H1 (cell line): ENCODE measurements at regions not wholly inside any gene's neighbourhood (a gene's known extent, or its start where the extent isn't known, plus 50 kb on each side); places are given as distances from the start of the nearest gene placed in this dataset.

Source experiments
- CTCF ChIA-PET: fragments of 300-600 bp; sonication (Branson Sonifier 250); formaldehyde crosslinking; loops from one replicate; lab custom pipeline; 2021; ENCODE audit not compliant: partially characterized antibody; lab: Charles Lee
- POLR2A ChIA-PET: fragments of 300-600 bp; sonication (Branson Sonifier 250); formaldehyde crosslinking; loops from one replicate; lab custom pipeline; 2021; ENCODE audit warnings: inconsistent platforms; ENCODE audit not compliant: partially characterized antibody; lab: Charles Lee
- DNase-seq, 2 experiments: peaks; one replicate each; pipeline versions ENCODE4 v3.0.0 to v3.0.0-alpha.2; 2010 to 2022; ENCODE audit warnings: low spot score in 2 of 2, low read depth in 1 of 2, mixed read lengths in 1 of 2
- FAIRE-seq: peaks from 2 replicates; lab custom pipeline; 2011; peaks lifted over from hg19 to GRCh38; lab: Jason Lieb, UNC
- H2AFZ ChIP-seq: 2 replicates; pipeline ENCODE4 v1.8.1; 2012; ENCODE audit warnings: low read length, inconsistent platforms
- H2AK5ac ChIP-seq: 2 replicates; pipeline ENCODE4 v1.6.1; 2013; ENCODE audit warnings: low read depth, low read length
- H2BK120ac ChIP-seq: replicated peaks from 2 replicates; pipeline ENCODE3; 2013; ENCODE audit warnings: low read depth, low read length, inconsistent platforms
- H2BK12ac ChIP-seq: 2 replicates; pipeline ENCODE4 v1.6.1; 2013; ENCODE audit warnings: low read depth, low read length
- H2BK15ac ChIP-seq: 2 replicates; pipeline ENCODE4 v1.6.1; 2013; ENCODE audit warnings: low read length
- H2BK20ac ChIP-seq: 2 replicates; pipeline ENCODE4 v1.6.1; 2013; ENCODE audit warnings: low read length
- H2BK5ac ChIP-seq: 2 replicates; pipeline ENCODE4 v1.6.1; 2013; ENCODE audit warnings: low read depth, low read length
- H3K14ac ChIP-seq: 2 replicates; pipeline ENCODE4 v1.6.1; 2013; ENCODE audit warnings: inconsistent platforms; ENCODE audit not compliant: insufficient read length
- H3K18ac ChIP-seq: 2 replicates; pipeline ENCODE4 v1.6.1; 2013; ENCODE audit warnings: low read length; ENCODE audit errors: extremely low read depth
- H3K23ac ChIP-seq: 2 replicates; pipeline ENCODE4 v1.6.1; 2013; ENCODE audit warnings: inconsistent platforms; ENCODE audit not compliant: insufficient read length
- H3K23me2 ChIP-seq: 2 replicates; pipeline ENCODE4 v1.6.1; 2013; ENCODE audit warnings: low read depth, low read length
- H3K27ac ChIP-seq: 2 replicates; pipeline ENCODE4 v1.6.1; 2011; ENCODE audit warnings: low read depth, low read length, inconsistent platforms
- H3K27me3 ChIP-seq, 4 experiments: replicated peaks in 1 of 4; 1 replicate in 1 of 4; 2 replicates in 3 of 4; pipeline versions ENCODE4 v1.6.1 to v1.8.1; 2011 to 2013; ENCODE audit warnings: low read length in 3 of 4, mild to moderate bottlenecking in 3 of 4, inconsistent platforms in 2 of 4, mixed read lengths in 2 of 4, moderate library complexity in 1 of 4; ENCODE audit not compliant: control insufficient read depth in 3 of 4, insufficient read depth in 3 of 4; ENCODE audit errors: extremely low read depth in 1 of 4
- H3K36me3 ChIP-seq, 4 experiments: 2 replicates each; pipeline versions ENCODE4 v1.6.1 to v1.8.1; 2011 to 2013; ENCODE audit warnings: mild to moderate bottlenecking in 4 of 4, low read length in 3 of 4, moderate library complexity in 2 of 4, control low read depth in 1 of 4, inconsistent platforms in 1 of 4; ENCODE audit not compliant: insufficient read depth in 4 of 4, control insufficient read depth in 2 of 4
- H3K4ac ChIP-seq: replicated peaks from 2 replicates; pipeline ENCODE3; 2013; ENCODE audit warnings: low read length, low read depth, mixed read lengths, inconsistent platforms; ENCODE audit not compliant: insufficient read length
- H3K4me1 ChIP-seq, 4 experiments: replicated peaks in 1 of 4; 1 replicate in 1 of 4; 2 replicates in 3 of 4; pipeline versions ENCODE4 v1.6.1 to v1.8.1; 2011 to 2013; ENCODE audit warnings: low read length in 3 of 4, inconsistent platforms in 2 of 4, mixed read lengths in 1 of 4; ENCODE audit not compliant: insufficient read depth in 4 of 4, control insufficient read depth in 3 of 4
- H3K4me2 ChIP-seq, 2 experiments: 2 replicates each; pipeline versions ENCODE4 v1.6.1 to v1.8.1; 2011 to 2013; ENCODE audit warnings: low read depth in 2 of 2, low read length in 2 of 2, control low read depth in 1 of 2, inconsistent platforms in 1 of 2, mild to moderate bottlenecking in 1 of 2; ENCODE audit not compliant: insufficient read depth in 1 of 2
- H3K4me3 ChIP-seq, 4 experiments: fragments of 200-600, 300-600 bp in 1 of 4; sonication (generic), shearing (Covaris generic), sonication (Bioruptor Twin) in 1 of 4; 2 replicates each; pipeline versions ENCODE4 v1.5.1 to v1.8.1; 2011 to 2016; ENCODE audit warnings: low read length in 4 of 4, low read depth in 3 of 4, control low read depth in 2 of 4, inconsistent platforms in 2 of 4, mild to moderate bottlenecking in 2 of 4, mixed read lengths in 1 of 4, moderate library complexity in 1 of 4; ENCODE audit not compliant: insufficient read depth in 2 of 4; ENCODE audit errors: extremely low read depth in 1 of 4
- H3K56ac ChIP-seq: replicated peaks from 2 replicates; pipeline ENCODE3; 2013; ENCODE audit warnings: low read depth, mild to moderate bottlenecking, mixed read lengths, low read length, inconsistent platforms; ENCODE audit not compliant: insufficient read length
- H3K79me1 ChIP-seq: 2 replicates; pipeline ENCODE4 v1.6.1; 2013; ENCODE audit warnings: low read depth, low read length, control low read depth
- H3K79me2 ChIP-seq, 2 experiments: 2 replicates each; pipeline versions ENCODE4 v1.6.1 to v1.8.1; 2012 to 2013; ENCODE audit warnings: low read length in 2 of 2, mild to moderate bottlenecking in 2 of 2, inconsistent platforms in 1 of 2; ENCODE audit not compliant: insufficient read depth in 2 of 2, control insufficient read depth in 1 of 2
- H3K9ac ChIP-seq, 4 experiments: replicated peaks in 1 of 4; 1 replicate in 1 of 4; 2 replicates in 3 of 4; pipeline versions ENCODE4 v1.6.1 to v1.8.1; 2011 to 2013; ENCODE audit warnings: low read depth in 3 of 4, low read length in 3 of 4, control low read depth in 2 of 4, mild to moderate bottlenecking in 2 of 4, moderate library complexity in 2 of 4, inconsistent platforms in 1 of 4; ENCODE audit errors: extremely low read depth in 1 of 4
- H3K9me3 ChIP-seq, 2 experiments: 2 replicates each; pipeline versions ENCODE4 v1.6.1 to v1.8.1; 2012 to 2013; ENCODE audit warnings: mild to moderate bottlenecking in 2 of 2, moderate library complexity in 2 of 2, control low read depth in 1 of 2, inconsistent platforms in 1 of 2, low read depth in 1 of 2, low read length in 1 of 2, mixed read lengths in 1 of 2; ENCODE audit not compliant: insufficient read depth in 2 of 2
- H4K20me1 ChIP-seq, 2 experiments: replicated peaks in 1 of 2; 2 replicates each; pipeline versions ENCODE3 to v1.8.1; 2011 to 2013; ENCODE audit warnings: inconsistent platforms in 2 of 2, low read length in 2 of 2, mild to moderate bottlenecking in 1 of 2; ENCODE audit not compliant: insufficient read depth in 2 of 2, control insufficient read depth in 1 of 2
- H4K5ac ChIP-seq: 2 replicates; pipeline ENCODE4 v1.6.1; 2013; ENCODE audit warnings: low read length, low read depth, mixed read lengths, inconsistent platforms; ENCODE audit not compliant: insufficient read length
- H4K8ac ChIP-seq: 2 replicates; pipeline ENCODE4 v1.8.0; 2013; ENCODE audit warnings: mild to moderate bottlenecking, moderate library complexity, low read length, inconsistent platforms; ENCODE audit not compliant: insufficient read depth; ENCODE audit errors: extremely low read depth
- H4K91ac ChIP-seq: replicated peaks from 2 replicates; pipeline ENCODE3; 2013; ENCODE audit warnings: low read length, mixed read lengths, inconsistent platforms; ENCODE audit not compliant: insufficient read length
- ASH2L ChIP-seq: fragments of 200-600, 300-600 bp; sonication (generic); IDR thresholded peaks from one replicate; pipeline ENCODE4 v1.7.1; 2017; ENCODE audit warnings: low read length
- HDAC2 ChIP-seq, 2 experiments: fragments of 300-600 bp in 1 of 2; sonication (generic) in 1 of 2; IDR thresholded peaks; 2 replicates each; pipeline ENCODE4 v1.6.1; 2011 to 2012; ENCODE audit warnings: low read depth in 2 of 2, low read length in 2 of 2, mild to moderate bottlenecking in 2 of 2, moderate library complexity in 2 of 2, borderline replicate concordance in 1 of 2, inconsistent platforms in 1 of 2
- NRF1 ChIP-seq: IDR thresholded peaks from 2 replicates; pipeline ENCODE4 v1.6.1; 2011; ENCODE audit warnings: mild to moderate bottlenecking, low read depth, low read length, improper control_type of control experiment
- SIN3A ChIP-seq, 2 experiments: IDR thresholded peaks in 1 of 2; conservative IDR thresholded peaks in 1 of 2; 2 replicates each; pipeline ENCODE4 v1.6.1; 2011 to 2012; ENCODE audit warnings: low read length in 2 of 2, improper control_type of control experiment in 1 of 2, low read depth in 1 of 2, mild to moderate bottlenecking in 1 of 2
- SUZ12 ChIP-seq: fragments of 200-600 bp; sonication (generic); IDR thresholded peaks from 2 replicates; pipeline ENCODE4 v1.6.1; 2012; ENCODE audit warnings: mild to moderate bottlenecking, inconsistent platforms, low read length, moderate library complexity, mixed read lengths
- WGBS, 2 experiments: shearing (Covaris generic) in 1 of 2; methylation state at CpG; one replicate each; pipeline versions ENCODE4 v1.1.6 to v1.1.7; 2013 to 2015; ENCODE audit warnings: low lambda C conversion rate in 2 of 2, mixed read lengths in 2 of 2, inconsistent platforms in 1 of 2, low coverage in 1 of 2, missing lambda C conversion rate in 1 of 2; ENCODE audit not compliant: insufficient replicate concordance in 2 of 2, insufficient coverage in 1 of 2, insufficient read length in 1 of 2; ENCODE audit errors: extremely low coverage in 1 of 2, missing lambda C conversion rate in 1 of 2; 5-methylcytosine and 5-hydroxymethylcytosine counted together
- TF ChIP-seq, protein P1 (sequence below): IDR thresholded peaks from 2 replicates; pipeline ENCODE4 v1.6.1; 2011; ENCODE audit warnings: low read length, improper control_type of control experiment
- TF ChIP-seq, protein P2 (sequence below): IDR thresholded peaks from 2 replicates; pipeline ENCODE4 v1.6.1; 2012; ENCODE audit warnings: inconsistent platforms
- TF ChIP-seq, protein P3 (sequence below): IDR thresholded peaks from 2 replicates; pipeline ENCODE4 v1.6.1; 2011; ENCODE audit warnings: low read depth, mild to moderate bottlenecking, low read length; ENCODE audit not compliant: insufficient read depth

DNA sequence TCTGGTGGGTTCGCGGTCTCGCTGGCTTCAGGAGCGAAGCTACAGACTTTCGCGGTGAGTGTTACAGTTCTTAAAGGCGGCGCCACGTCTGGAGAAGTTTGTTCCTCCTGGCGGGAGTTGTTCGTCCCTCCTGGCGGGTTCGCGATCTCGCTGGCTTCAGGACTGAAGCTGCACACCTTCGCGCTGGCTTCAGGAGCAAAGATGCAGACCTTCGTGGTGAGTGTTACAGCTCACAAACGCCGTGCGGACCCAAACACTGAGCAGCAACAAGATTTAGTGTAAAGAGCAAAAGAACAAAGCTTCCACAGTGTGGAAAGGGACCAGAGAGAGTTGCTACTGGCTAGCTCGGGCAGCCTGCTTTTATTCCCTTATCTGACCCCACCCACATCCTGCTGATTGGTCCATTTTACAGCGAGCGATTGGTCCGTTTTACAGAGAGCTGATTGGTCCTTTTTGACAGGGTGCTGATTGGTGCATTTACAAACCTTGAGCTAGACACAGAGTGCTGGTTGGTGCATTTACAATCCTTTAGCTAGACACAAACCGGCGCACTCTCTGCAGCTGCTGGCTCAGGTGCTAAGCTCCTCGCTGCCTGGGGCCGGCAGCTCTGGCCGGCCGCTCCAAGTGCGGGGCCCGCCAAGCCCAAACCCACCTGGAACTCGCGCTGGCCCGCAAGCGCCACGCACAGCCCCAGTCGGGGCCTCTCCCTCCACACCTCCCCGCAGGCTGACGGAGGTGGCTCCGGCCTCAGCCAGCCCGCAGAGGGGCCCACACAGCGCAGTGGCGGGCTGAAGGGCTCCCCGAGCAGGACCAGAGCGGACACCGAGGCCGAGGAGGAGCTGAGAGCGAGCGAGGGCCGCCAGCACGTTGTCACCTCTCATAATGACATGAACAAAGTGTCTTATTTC is 172.8 kb upstream of the KCTD3 start:
- Histone ChIP-seq H2BK120ac (no peak overlapping the region), H2AFZ (peak overlapping the region; percentile 90; the same call in 1 of the 2 replicates), H3K79me2 (no peaks in the 10 kb centered on the region), H4K20me1 (no peaks in the 10 kb centered on the region), H4K5ac (no peak overlapping the region), H2BK20ac (no peak overlapping the region), H3K56ac (no peak overlapping the region), H4K8ac (no peak overlapping the region; the same call in 1 of the 2 replicates), H4K91ac (no peak overlapping the region), H3K4me2 (no peak overlapping the region), H3K14ac (no peak overlapping the region)
- 94% methylated on average over 38 of the region's 53 CpGs; no CpG with 5 or more reads in 1 of the 2 experiments for WGBS, 2 experiments
- POLR2A ChIA-PET: no interaction called here
- no peak for FAIRE-seq
- CTCF ChIA-PET: interaction anchor here (0.7 to 1.2 kb wide), 3 partner anchors 22 to 936 kb away, joined by 3 to 4 read pairs (median 4); no protein-coding TSS in a partner anchor
- TF ChIP-seq SIN3A (conservative IDR thresholded peaks at IDR 0.05 in 1 of 2, IDR thresholded peaks at IDR 0.05 in 1 of 2; ENCODE audit: low read depth in 1 of 2, low read length in 2 of 2) (no peak), NRF1 (no peak), SUZ12 (no peak), HDAC2 (IDR thresholded peaks at IDR 0.05; ENCODE audit: borderline replicate concordance in 1 of 2, low read depth in 2 of 2, low read length in 2 of 2) (no peak), ASH2L (no peak)
- TF ChIP-seq, protein P1, sequence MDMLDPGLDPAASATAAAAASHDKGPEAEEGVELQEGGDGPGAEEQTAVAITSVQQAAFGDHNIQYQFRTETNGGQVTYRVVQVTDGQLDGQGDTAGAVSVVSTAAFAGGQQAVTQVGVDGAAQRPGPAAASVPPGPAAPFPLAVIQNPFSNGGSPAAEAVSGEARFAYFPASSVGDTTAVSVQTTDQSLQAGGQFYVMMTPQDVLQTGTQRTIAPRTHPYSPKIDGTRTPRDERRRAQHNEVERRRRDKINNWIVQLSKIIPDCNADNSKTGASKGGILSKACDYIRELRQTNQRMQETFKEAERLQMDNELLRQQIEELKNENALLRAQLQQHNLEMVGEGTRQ: no peak
- TF ChIP-seq, protein P2, sequence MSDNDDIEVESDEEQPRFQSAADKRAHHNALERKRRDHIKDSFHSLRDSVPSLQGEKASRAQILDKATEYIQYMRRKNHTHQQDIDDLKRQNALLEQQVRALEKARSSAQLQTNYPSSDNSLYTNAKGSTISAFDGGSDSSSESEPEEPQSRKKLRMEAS: no peak
- TF ChIP-seq, protein P3, sequence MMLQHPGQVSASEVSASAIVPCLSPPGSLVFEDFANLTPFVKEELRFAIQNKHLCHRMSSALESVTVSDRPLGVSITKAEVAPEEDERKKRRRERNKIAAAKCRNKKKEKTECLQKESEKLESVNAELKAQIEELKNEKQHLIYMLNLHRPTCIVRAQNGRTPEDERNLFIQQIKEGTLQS: no peak
- TF ChIP-seq, all 59 proteins: peak for 0
- Histone ChIP-seq H3K23me2 (no peaks in the 10 kb centered on the region), H3K79me1 (no peaks in the 10 kb centered on the region), H3K23ac (no peak overlapping the region), H3K4ac (no peak overlapping the region), H2BK15ac (no peak overlapping the region), H2BK12ac (no peak overlapping the region), H3K27ac (no peak overlapping the region), H3K4me3 (no peak overlapping the region), H3K9me3 (peaks cover 1 to 5% of the 10 kb centered on the region in 2 experiments; a peak in 1 of 4 replicates), H3K18ac (no peak overlapping the region), H2BK5ac (no peak overlapping the region; the same call in 1 of the 2 replicates), H2AK5ac (no peak overlapping the region), H3K36me3 (peaks cover 0 to 3% (median 0%) of the 10 kb centered on the region in 4 experiments; a peak in 1 of 8 replicates), H3K27me3 (no peaks in the 10 kb centered on the region), H3K9ac (no peak overlapping the region), H3K4me1 (no peaks in the 10 kb centered on the region)
- no peak for DNase-seq
